HCT116 (cell line): ENCODE measurements at regions not wholly inside any gene's neighbourhood (a gene's known extent, or its start where the extent isn't known, plus 50 kb on each side); places are given as distances from the start of the nearest gene placed in this dataset.

ENCODE experiments used
- ATAC-seq: fragments of 200-7000 bp; cut with Tn5 transposase; 2 replicates; pipeline ENCODE4 v1.9.1; 2020; ENCODE audit warnings: mild to moderate bottlenecking, moderate library complexity
- BruUV-seq: library from RNA; stranded (reverse); fragments of 400-500 nt; replicated peaks from 2 replicates; lab custom pipeline; 2021; lab: Mats Ljungman, UMichigan
- CTCF ChIA-PET: fragments of 300-600 bp; sonication (Branson Sonifier 250); formaldehyde crosslinking; loops from one replicate; lab custom pipeline; 2021; ENCODE audit warnings: antibody characterized with exemption; lab: Charles Lee
- POLR2A ChIA-PET: fragments of 300-600, 350-600 bp; sonication (Branson Sonifier 250); formaldehyde crosslinking; loops from one replicate; lab custom pipeline; 2021; ENCODE audit warnings: antibody characterized with exemption; lab: Charles Lee
- RAD21 ChIA-PET, 2 experiments: fragments of 300-600 bp; sonication (Branson Sonifier 250); formaldehyde crosslinking; loops; one replicate each; lab custom pipeline; 2023; ENCODE audit warnings: low total read pairs in 2 of 2; ENCODE audit not compliant: uncharacterized antibody in 2 of 2, unreplicated experiment in 2 of 2, low non-redundant PET in 1 of 2; lab: Charles Lee
- DNase-seq: peaks from one replicate; pipeline ENCODE4 v3.0.0-alpha.2; 2010; ENCODE audit warnings: low read depth, low spot score
- H2AFZ ChIP-seq: fragments of 200-600 bp; shearing (Covaris generic), sonication (generic); 2 replicates; pipeline ENCODE4 v1.6.1; 2017; ENCODE audit warnings: low read depth, mixed run types, mixed read lengths, antibody characterized with exemption, low read length; ENCODE audit not compliant: poor library complexity, severe bottlenecking
- H3K27ac ChIP-seq: 2 replicates; pipeline ENCODE4 v1.5.1; 2012; ENCODE audit warnings: low read depth, low read length
- H3K27me3 ChIP-seq: fragments of 200-600 bp; sonication (generic); 2 replicates; pipeline ENCODE4 v1.6.1; 2016; ENCODE audit warnings: mixed run types, low read length, mixed read lengths; ENCODE audit not compliant: insufficient read depth
- H3K36me3 ChIP-seq, 2 experiments: fragments of 200-500 bp in 1 of 2; fragments of 200-600 bp in 1 of 2; sonication (Bioruptor generic) in 1 of 2; sonication (generic) in 1 of 2; 2 replicates each; pipeline versions ENCODE4 v1.5.1 to v1.6.1; 2014 to 2016; ENCODE audit warnings: low read length in 2 of 2, inconsistent platforms in 1 of 2, mixed read lengths in 1 of 2, mixed run types in 1 of 2; ENCODE audit not compliant: insufficient read depth in 2 of 2, control insufficient read depth in 1 of 2
- H3K4me1 ChIP-seq, 2 experiments: fragments of 200-600 bp in 1 of 2; sonication (generic) in 1 of 2; 2 replicates each; pipeline versions ENCODE4 v1.5.1 to v1.6.1; 2012 to 2017; ENCODE audit warnings: low read length in 2 of 2, inconsistent platforms in 1 of 2, mild to moderate bottlenecking in 1 of 2, mixed read lengths in 1 of 2, mixed run types in 1 of 2, moderate library complexity in 1 of 2; ENCODE audit not compliant: insufficient read depth in 2 of 2, control insufficient read depth in 1 of 2
- H3K4me2 ChIP-seq: fragments of 200-600 bp; sonication (generic); 2 replicates; pipeline ENCODE4 v1.6.1; 2017; ENCODE audit warnings: mixed run types, low read length, mixed read lengths
- H3K4me3 ChIP-seq, 2 experiments: fragments of 200-600 bp in 1 of 2; sonication (generic) in 1 of 2; replicated peaks in 1 of 2; 2 replicates each; pipeline ENCODE4 v1.5.1; 2011 to 2016; ENCODE audit warnings: low read length in 2 of 2, control low read depth in 1 of 2, low read depth in 1 of 2, mild to moderate bottlenecking in 1 of 2, mixed read lengths in 1 of 2, mixed run types in 1 of 2
- H3K79me2 ChIP-seq: fragments of 200-600 bp; sonication (generic); 2 replicates; pipeline ENCODE4 v1.6.1; 2017; ENCODE audit warnings: mild to moderate bottlenecking, mixed run types, low read length, moderate library complexity, mixed read lengths; ENCODE audit not compliant: insufficient read depth
- H3K9ac ChIP-seq: fragments of 200-600 bp; sonication (generic); 2 replicates; pipeline ENCODE4 v1.6.1; 2016; ENCODE audit warnings: low read length, mixed read lengths
- H3K9me2 ChIP-seq: fragments of 200-600 bp; sonication (generic), shearing (Covaris generic); 2 replicates; pipeline ENCODE4 v1.6.1; 2017; ENCODE audit warnings: mixed run types, mild to moderate bottlenecking, moderate library complexity; ENCODE audit not compliant: insufficient read depth
- H3K9me3 ChIP-seq, 2 experiments: fragments of 200-500 bp in 1 of 2; fragments of 200-600 bp in 1 of 2; sonication (Bioruptor generic) in 1 of 2; sonication (generic) in 1 of 2; 2 replicates each; pipeline ENCODE4 v1.6.1; 2014 to 2017; ENCODE audit warnings: low read length in 2 of 2, mixed read lengths in 2 of 2, inconsistent platforms in 1 of 2, low read depth in 1 of 2, mild to moderate bottlenecking in 1 of 2, mixed run types in 1 of 2, moderate library complexity in 1 of 2; ENCODE audit not compliant: control insufficient read depth in 1 of 2, insufficient read depth in 1 of 2
- H4K20me1 ChIP-seq: fragments of 200-600 bp; sonication (generic), shearing (Covaris generic); 2 replicates; pipeline ENCODE4 v1.6.1; 2017; ENCODE audit warnings: mixed run types, mild to moderate bottlenecking, moderate library complexity; ENCODE audit not compliant: insufficient read depth
- EGR1 ChIP-seq: IDR thresholded peaks from 2 replicates; pipeline ENCODE4 v1.6.1; 2012; ENCODE audit warnings: low read depth
- ELF1 ChIP-seq: IDR thresholded peaks from 2 replicates; pipeline ENCODE4 v1.6.1; 2012; ENCODE audit warnings: low read depth, borderline replicate concordance
- EZH2 ChIP-seq: fragments of 200-600 bp; sonication (generic); IDR thresholded peaks from 2 replicates; pipeline ENCODE4 v1.6.1; 2017; ENCODE audit warnings: antibody characterized with exemption, mixed run types
- EZH2phosphoT487 ChIP-seq: fragments of 200-600 bp; IDR thresholded peaks from 2 replicates; pipeline ENCODE4 v1.6.1; 2018; ENCODE audit warnings: antibody characterized with exemption, borderline replicate concordance
- RAD21 ChIP-seq: IDR thresholded peaks from 2 replicates; pipeline ENCODE4 v1.6.1; 2012; ENCODE audit warnings: low read depth, mild to moderate bottlenecking
- SIN3A ChIP-seq: IDR thresholded peaks from 2 replicates; pipeline ENCODE4 v1.6.1; 2012; ENCODE audit warnings: low read depth
- SP1 ChIP-seq: IDR thresholded peaks from 2 replicates; pipeline ENCODE4 v1.6.1; 2012; ENCODE audit warnings: low read depth
- TCF7L2 ChIP-seq: IDR thresholded peaks from 2 replicates; pipeline ENCODE4 v1.7.0; 2011; ENCODE audit warnings: borderline replicate concordance, inconsistent platforms; ENCODE audit not compliant: insufficient read depth, insufficient read length; ENCODE audit errors: extremely low read depth
- YY1 ChIP-seq: IDR thresholded peaks from 2 replicates; pipeline ENCODE4 v1.6.1; 2011; ENCODE audit warnings: low read length, low read depth, moderate library complexity, mild to moderate bottlenecking; ENCODE audit not compliant: insufficient replicate concordance; ENCODE audit errors: extremely low read depth
- ZFX ChIP-seq: fragments of 450-650 bp; IDR thresholded peaks from 2 replicates; pipeline ENCODE4 v1.6.1; 2017
- intact Hi-C: fragments of 100-400 bp; cut with micrococcal nuclease; formaldehyde crosslinking; loops from 2 replicates; pipeline ENCODE4 v1.10.0; 2022
- TF ChIP-seq, protein P1 (sequence below): IDR thresholded peaks from 2 replicates; pipeline ENCODE4 v1.6.1; 2012
- TF ChIP-seq, protein P2 (sequence below), 3 experiments: fragments of 200-600 bp in 1 of 3; sonication (generic) in 1 of 3; IDR thresholded peaks in 2 of 3; conservative IDR thresholded peaks in 1 of 3; 2 replicates each; pipeline ENCODE4 v1.5.1; 2012 to 2017; ENCODE audit warnings: low read depth in 2 of 3, low read length in 2 of 3, antibody characterized with exemption in 1 of 3, borderline replicate concordance in 1 of 3, control low read depth in 1 of 3, mild to moderate bottlenecking in 1 of 3, mixed read lengths in 1 of 3, mixed run types in 1 of 3, moderate library complexity in 1 of 3; ENCODE audit not compliant: insufficient read depth in 1 of 3
- TF ChIP-seq, protein P3 (sequence below): IDR thresholded peaks from 2 replicates; pipeline ENCODE4 v1.6.1; 2012
- TF ChIP-seq, protein P4 (sequence below): IDR thresholded peaks from 2 replicates; pipeline ENCODE4 v1.6.1; 2011; ENCODE audit warnings: mild to moderate bottlenecking, low read length, moderate library complexity; ENCODE audit not compliant: insufficient replicate concordance; ENCODE audit errors: extremely low read depth

DNA sequence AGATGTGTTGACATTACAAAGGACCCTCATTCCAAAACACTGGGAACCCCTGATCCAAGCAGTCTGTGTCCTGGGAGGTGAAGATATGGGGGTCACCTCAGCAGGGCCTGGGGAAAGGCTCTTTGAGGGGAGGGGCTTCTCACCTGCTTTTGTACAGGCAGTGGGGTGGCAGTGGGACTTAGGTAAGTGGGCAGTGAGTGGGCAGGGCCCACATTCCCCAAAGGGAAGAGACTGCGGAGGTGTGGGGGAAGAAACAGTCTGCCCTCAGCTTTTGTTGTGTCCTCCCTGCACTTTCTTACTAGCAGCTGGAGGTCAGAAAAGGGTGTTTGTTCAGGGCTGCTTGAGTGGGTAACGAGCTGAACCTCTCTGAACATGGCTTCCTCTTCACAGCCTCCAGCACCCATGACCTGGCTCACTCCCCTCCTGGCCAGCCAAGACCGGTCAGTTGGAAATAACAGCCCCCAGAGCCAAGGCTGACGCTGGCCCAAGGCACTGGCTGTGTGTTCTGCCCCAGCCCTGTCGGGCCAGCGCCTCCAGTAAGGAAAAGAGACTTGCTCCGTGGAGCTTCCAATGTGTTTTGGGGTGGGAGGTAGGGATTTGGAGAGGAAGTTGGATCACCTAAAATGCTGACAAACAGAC lies 173.5 kb downstream of the PSMG1 start (continued):
- TF ChIP-seq EGR1 (no peak), RAD21 (no peak), ZFX (no peak), SP1 (no peak)

DNA sequence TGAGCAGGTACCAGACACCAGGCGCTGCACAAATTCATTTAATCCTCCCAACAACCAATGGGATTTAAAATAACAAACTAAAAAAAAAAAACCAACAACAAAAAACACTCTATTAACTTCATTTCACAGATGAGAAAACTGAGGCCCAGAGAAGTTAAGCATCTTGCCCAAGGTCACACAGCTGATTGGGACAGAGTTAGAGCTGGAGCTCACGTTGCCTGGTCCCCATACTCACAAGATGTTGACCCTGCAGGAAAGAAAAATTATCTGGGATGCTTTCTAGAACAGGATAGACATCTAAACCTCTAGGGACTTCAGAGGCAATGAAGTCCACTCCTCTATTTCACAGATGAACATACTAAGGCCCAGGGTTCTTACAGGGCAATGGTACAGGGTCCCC lies 175.3 kb downstream of the PSMG1 start:
- no peak overlapping the region for H2AFZ ChIP-seq
- ChIA-PET POLR2A (no interaction called here), RAD21 (no interaction called here), CTCF (no interaction called here)
- no peaks in the 10 kb centered on the region for H3K4me1 ChIP-seq
- BruUV-seq: no TSS peak
- no peak overlapping the region for H3K9ac ChIP-seq
- DNase-seq (no peak), ATAC-seq (no peak)
- no peak overlapping the region for H3K27ac ChIP-seq
- no peak overlapping the region for H3K4me3 ChIP-seq
- intact Hi-C loops: no loop called here
- TF ChIP-seq, protein P1, sequence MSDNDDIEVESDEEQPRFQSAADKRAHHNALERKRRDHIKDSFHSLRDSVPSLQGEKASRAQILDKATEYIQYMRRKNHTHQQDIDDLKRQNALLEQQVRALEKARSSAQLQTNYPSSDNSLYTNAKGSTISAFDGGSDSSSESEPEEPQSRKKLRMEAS: no peak
- TF ChIP-seq, protein P2, sequence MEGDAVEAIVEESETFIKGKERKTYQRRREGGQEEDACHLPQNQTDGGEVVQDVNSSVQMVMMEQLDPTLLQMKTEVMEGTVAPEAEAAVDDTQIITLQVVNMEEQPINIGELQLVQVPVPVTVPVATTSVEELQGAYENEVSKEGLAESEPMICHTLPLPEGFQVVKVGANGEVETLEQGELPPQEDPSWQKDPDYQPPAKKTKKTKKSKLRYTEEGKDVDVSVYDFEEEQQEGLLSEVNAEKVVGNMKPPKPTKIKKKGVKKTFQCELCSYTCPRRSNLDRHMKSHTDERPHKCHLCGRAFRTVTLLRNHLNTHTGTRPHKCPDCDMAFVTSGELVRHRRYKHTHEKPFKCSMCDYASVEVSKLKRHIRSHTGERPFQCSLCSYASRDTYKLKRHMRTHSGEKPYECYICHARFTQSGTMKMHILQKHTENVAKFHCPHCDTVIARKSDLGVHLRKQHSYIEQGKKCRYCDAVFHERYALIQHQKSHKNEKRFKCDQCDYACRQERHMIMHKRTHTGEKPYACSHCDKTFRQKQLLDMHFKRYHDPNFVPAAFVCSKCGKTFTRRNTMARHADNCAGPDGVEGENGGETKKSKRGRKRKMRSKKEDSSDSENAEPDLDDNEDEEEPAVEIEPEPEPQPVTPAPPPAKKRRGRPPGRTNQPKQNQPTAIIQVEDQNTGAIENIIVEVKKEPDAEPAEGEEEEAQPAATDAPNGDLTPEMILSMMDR (IDR thresholded peaks at IDR 0.05 in 2 of 3, conservative IDR thresholded peaks at IDR 0.05 in 1 of 3; ENCODE audit: borderline replicate concordance in 1 of 3, insufficient read depth in 1 of 3, low read depth in 2 of 3, low read length in 2 of 3): no peak
- TF ChIP-seq TCF7L2 (no peak), ELF1 (no peak), RAD21 (no peak), SP1 (no peak), YY1 (no peak), EZH2 (no peak), EZH2phosphoT487 (no peak), SIN3A (no peak)
- TF ChIP-seq, protein P3, sequence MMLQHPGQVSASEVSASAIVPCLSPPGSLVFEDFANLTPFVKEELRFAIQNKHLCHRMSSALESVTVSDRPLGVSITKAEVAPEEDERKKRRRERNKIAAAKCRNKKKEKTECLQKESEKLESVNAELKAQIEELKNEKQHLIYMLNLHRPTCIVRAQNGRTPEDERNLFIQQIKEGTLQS: no peak
- TF ChIP-seq, protein P4, sequence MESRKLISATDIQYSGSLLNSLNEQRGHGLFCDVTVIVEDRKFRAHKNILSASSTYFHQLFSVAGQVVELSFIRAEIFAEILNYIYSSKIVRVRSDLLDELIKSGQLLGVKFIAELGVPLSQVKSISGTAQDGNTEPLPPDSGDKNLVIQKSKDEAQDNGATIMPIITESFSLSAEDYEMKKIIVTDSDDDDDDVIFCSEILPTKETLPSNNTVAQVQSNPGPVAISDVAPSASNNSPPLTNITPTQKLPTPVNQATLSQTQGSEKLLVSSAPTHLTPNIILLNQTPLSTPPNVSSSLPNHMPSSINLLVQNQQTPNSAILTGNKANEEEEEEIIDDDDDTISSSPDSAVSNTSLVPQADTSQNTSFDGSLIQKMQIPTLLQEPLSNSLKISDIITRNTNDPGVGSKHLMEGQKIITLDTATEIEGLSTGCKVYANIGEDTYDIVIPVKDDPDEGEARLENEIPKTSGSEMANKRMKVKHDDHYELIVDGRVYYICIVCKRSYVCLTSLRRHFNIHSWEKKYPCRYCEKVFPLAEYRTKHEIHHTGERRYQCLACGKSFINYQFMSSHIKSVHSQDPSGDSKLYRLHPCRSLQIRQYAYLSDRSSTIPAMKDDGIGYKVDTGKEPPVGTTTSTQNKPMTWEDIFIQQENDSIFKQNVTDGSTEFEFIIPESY: no peak
- no peaks in the 10 kb centered on the region for H3K9me3 ChIP-seq
- no peak overlapping the region for H3K4me2 ChIP-seq
- no peaks in the 10 kb centered on the region for H3K27me3 ChIP-seq
- H3K9me2 ChIP-seq: no peaks in the 10 kb centered on the region
- H3K36me3 ChIP-seq: no peaks in the 10 kb centered on the region
- H4K20me1 ChIP-seq: no peaks in the 10 kb centered on the region
- no peaks in the 10 kb centered on the region for H3K79me2 ChIP-seq
